ENCODE measurements at regions not wholly inside any gene's neighbourhood (a gene's known extent, or its start where the extent isn't known, plus 50 kb on each side); places are given as distances from the start of the nearest gene placed in this dataset.
"Not testable (repeated sequence)": the region's sequence is repeated elsewhere in the genome, so short reads cannot be mapped to it uniquely, and the experiment has no call there.

DNA sequence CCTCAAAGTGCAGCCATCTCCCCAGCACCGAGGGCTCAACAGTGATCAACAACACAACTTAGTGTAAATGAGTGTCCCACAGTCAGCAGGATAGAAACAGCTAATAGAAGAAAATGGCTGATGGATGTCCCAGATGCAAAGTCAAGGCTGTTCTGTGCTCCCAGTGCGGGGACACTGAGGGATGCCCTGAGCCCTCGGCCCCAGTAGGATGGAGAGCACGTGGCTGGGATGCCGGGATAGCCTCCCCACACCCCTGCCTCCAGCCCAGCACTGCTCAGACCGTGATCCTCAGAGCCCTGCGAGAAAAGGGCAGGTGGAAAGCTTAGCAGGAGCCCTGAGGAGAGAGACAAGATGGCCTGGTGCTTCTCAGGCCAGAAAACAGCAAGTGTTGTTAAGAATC lies 243.9 kb upstream of the TCERG1L start:
- no peak overlapping the region for H3K4me3 ChIP-seq (ENCODE audit: low read depth, low read length)
- DNase-seq (ENCODE audit: low read depth), result no peak
- TF ChIP-seq, protein P1, sequence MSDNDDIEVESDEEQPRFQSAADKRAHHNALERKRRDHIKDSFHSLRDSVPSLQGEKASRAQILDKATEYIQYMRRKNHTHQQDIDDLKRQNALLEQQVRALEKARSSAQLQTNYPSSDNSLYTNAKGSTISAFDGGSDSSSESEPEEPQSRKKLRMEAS (IDR thresholded peaks at IDR 0.05; ENCODE audit: low read depth, low read length), result no peak
- TF ChIP-seq, protein P2, sequence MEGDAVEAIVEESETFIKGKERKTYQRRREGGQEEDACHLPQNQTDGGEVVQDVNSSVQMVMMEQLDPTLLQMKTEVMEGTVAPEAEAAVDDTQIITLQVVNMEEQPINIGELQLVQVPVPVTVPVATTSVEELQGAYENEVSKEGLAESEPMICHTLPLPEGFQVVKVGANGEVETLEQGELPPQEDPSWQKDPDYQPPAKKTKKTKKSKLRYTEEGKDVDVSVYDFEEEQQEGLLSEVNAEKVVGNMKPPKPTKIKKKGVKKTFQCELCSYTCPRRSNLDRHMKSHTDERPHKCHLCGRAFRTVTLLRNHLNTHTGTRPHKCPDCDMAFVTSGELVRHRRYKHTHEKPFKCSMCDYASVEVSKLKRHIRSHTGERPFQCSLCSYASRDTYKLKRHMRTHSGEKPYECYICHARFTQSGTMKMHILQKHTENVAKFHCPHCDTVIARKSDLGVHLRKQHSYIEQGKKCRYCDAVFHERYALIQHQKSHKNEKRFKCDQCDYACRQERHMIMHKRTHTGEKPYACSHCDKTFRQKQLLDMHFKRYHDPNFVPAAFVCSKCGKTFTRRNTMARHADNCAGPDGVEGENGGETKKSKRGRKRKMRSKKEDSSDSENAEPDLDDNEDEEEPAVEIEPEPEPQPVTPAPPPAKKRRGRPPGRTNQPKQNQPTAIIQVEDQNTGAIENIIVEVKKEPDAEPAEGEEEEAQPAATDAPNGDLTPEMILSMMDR (IDR thresholded peaks at IDR 0.05; ENCODE audit: low read depth, low read length), result no peak
- TF ChIP-seq POLR2A (IDR thresholded peaks at IDR 0.05; ENCODE audit: extremely low read depth, insufficient read length) (no peak), MYC (IDR thresholded peaks at IDR 0.05; ENCODE audit: low read depth, low read length) (no peak)

GRCh38 chr10:131556061-131556896 lies 244.8 kb upstream of the TCERG1L start:
- DNase-seq (ENCODE audit: low read depth), result no peak
- TF ChIP-seq, protein P2 (IDR thresholded peaks at IDR 0.05; ENCODE audit: low read depth, low read length), result no peak
- TF ChIP-seq MYC (IDR thresholded peaks at IDR 0.05; ENCODE audit: low read depth, low read length) (no peak), POLR2A (IDR thresholded peaks at IDR 0.05; ENCODE audit: extremely low read depth, insufficient read length) (no peak)
- TF ChIP-seq, protein P1 (IDR thresholded peaks at IDR 0.05; ENCODE audit: low read depth, low read length), result no peak
- no peak overlapping the region for H3K4me3 ChIP-seq (ENCODE audit: low read depth, low read length)

DNA sequence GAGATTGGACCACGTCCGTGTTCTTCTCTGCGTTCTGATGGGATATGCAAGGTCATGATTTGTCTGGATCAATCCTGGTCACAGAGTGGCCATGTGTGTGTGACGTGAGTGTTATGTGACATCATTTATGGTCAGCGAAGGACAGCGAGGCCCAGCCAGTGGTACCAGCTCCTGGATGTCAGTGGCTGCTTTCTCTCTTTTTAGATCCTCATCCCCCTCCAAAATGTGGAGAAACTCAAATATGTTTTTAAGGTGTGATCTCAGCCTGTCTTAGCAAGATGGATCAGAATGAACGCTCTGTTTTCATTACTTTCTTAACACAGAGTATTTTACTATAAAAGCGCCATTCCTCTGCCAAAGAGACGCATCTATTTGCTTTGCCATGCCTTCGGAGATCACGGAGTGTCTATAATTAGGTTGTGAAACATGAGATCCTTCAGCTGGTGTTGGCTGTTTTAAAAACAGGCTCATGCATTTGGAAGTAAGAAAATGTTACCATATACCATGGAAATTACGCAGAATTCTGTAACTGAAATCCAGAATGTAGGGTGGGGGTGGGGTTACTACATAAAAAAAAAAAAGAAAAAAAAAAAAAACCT lies 245.5 kb upstream of the TCERG1L start:
- H3K4me3 ChIP-seq (ENCODE audit: low read depth, low read length), result no peak overlapping the region
- TF ChIP-seq MYC (IDR thresholded peaks at IDR 0.05; ENCODE audit: low read depth, low read length) (no peak), POLR2A (IDR thresholded peaks at IDR 0.05; ENCODE audit: extremely low read depth, insufficient read length) (no peak)
- TF ChIP-seq, protein P1 (IDR thresholded peaks at IDR 0.05; ENCODE audit: low read depth, low read length), result no peak
- TF ChIP-seq, protein P2 (IDR thresholded peaks at IDR 0.05; ENCODE audit: low read depth, low read length), result no peak
- DNase-seq (ENCODE audit: low read depth), result no peak

- H3K4me3 ChIP-seq (ENCODE audit: low read depth, low read length); DNase-seq (ENCODE audit: low read depth): not testable (repeated sequence)
These were observed 246.4 kb upstream of the TCERG1L start for GRCh38 chr10:131557956-131558355.

- TF ChIP-seq, protein P2 (IDR thresholded peaks at IDR 0.05; ENCODE audit: low read depth, low read length), result no peak
- TF ChIP-seq POLR2A (IDR thresholded peaks at IDR 0.05; ENCODE audit: extremely low read depth, insufficient read length) (no peak), MYC (IDR thresholded peaks at IDR 0.05; ENCODE audit: low read depth, low read length) (no peak)
- TF ChIP-seq, protein P1 (IDR thresholded peaks at IDR 0.05; ENCODE audit: low read depth, low read length), result no peak
- DNase-seq (ENCODE audit: low read depth), result no peak
- H3K4me3 ChIP-seq (ENCODE audit: low read depth, low read length), result no peak overlapping the region
These were observed 248.0 kb upstream of the TCERG1L start for GRCh38 chr10:131559450-131559911.

GRCh38 chr10:131560166-131560565 lies 248.6 kb upstream of the TCERG1L start:
- H3K4me3 ChIP-seq (ENCODE audit: low read depth, low read length), result no peak overlapping the region
- no peak for DNase-seq (ENCODE audit: low read depth)

More at GRCh38 chr10:131560166-131560565, 248.6 kb upstream of the TCERG1L start:
- TF ChIP-seq, protein P1 (IDR thresholded peaks at IDR 0.05; ENCODE audit: low read depth, low read length), result no peak
- TF ChIP-seq MYC (IDR thresholded peaks at IDR 0.05; ENCODE audit: low read depth, low read length) (no peak), POLR2A (IDR thresholded peaks at IDR 0.05; ENCODE audit: extremely low read depth, insufficient read length) (no peak)
- TF ChIP-seq, protein P2 (IDR thresholded peaks at IDR 0.05; ENCODE audit: low read depth, low read length), result no peak

Data from NB4 (cell line).